Panc1 (cell line): ENCODE measurements at regions not wholly inside any gene's neighbourhood (a gene's known extent, or its start where the extent isn't known, plus 50 kb on each side); places are given as distances from the start of the nearest gene placed in this dataset.

ENCODE experiments used
- ATAC-seq: fragments of 200-7000 bp; cut with Tn5 transposase; 2 replicates; pipeline ENCODE4 v1.9.1; 2020; ENCODE audit warnings: mild to moderate bottlenecking, moderate library complexity
- BruUV-seq: library from RNA; stranded (reverse); fragments of 400-500 nt; replicated peaks from 2 replicates; lab custom pipeline; 2021; lab: Mats Ljungman, UMichigan
- CTCF ChIA-PET: fragments of 300-600 bp; sonication (Branson Sonifier 250); formaldehyde crosslinking; loops from one replicate; lab custom pipeline; 2022; ENCODE audit warnings: antibody characterized with exemption; lab: Charles Lee
- POLR2A ChIA-PET: fragments of 300-600 bp; sonication (Branson Sonifier 250); formaldehyde crosslinking; loops from one replicate; lab custom pipeline; 2022; ENCODE audit warnings: antibody characterized with exemption; lab: Charles Lee
- DNase-seq: peaks from one replicate; pipeline ENCODE4 v3.0.0-alpha.2; 2010; ENCODE audit warnings: low read depth, low spot score
- H3K27ac ChIP-seq: 2 replicates; pipeline ENCODE4 v1.5.1; 2011; ENCODE audit warnings: mild to moderate bottlenecking, low read length, inconsistent platforms
- H3K27me3 ChIP-seq: fragments of 200-500 bp; sonication (Bioruptor generic); 2 replicates; pipeline ENCODE4 v1.6.0; 2014; ENCODE audit warnings: low read length, inconsistent platforms; ENCODE audit not compliant: control insufficient read depth, insufficient read depth
- H3K36me3 ChIP-seq: fragments of 200-500 bp; sonication (Bioruptor generic); 2 replicates; pipeline ENCODE4 v1.5.1; 2014; ENCODE audit warnings: inconsistent platforms, mild to moderate bottlenecking, low read length, moderate library complexity; ENCODE audit not compliant: control insufficient read depth, insufficient read depth
- H3K4me1 ChIP-seq: 2 replicates; pipeline ENCODE4 v1.5.1; 2011; ENCODE audit warnings: inconsistent platforms, mild to moderate bottlenecking, low read length, moderate library complexity; ENCODE audit not compliant: control insufficient read depth, insufficient read depth
- H3K4me3 ChIP-seq, 2 experiments: 2 replicates each; pipeline ENCODE4 v1.5.1; 2011 to 2012; ENCODE audit warnings: low read depth in 2 of 2, low read length in 2 of 2, mild to moderate bottlenecking in 2 of 2, inconsistent platforms in 1 of 2, moderate library complexity in 1 of 2
- H3K9me3 ChIP-seq: fragments of 200-500 bp; sonication (Bioruptor generic); 2 replicates; pipeline ENCODE4 v1.5.1; 2014; ENCODE audit warnings: low read depth, mild to moderate bottlenecking, inconsistent platforms, low read length, moderate library complexity; ENCODE audit not compliant: control insufficient read depth, insufficient read depth
- CTCF ChIP-seq: fragments of 450-650 bp; IDR thresholded peaks from 2 replicates; pipeline ENCODE4 v1.5.1; 2017; ENCODE audit warnings: mild to moderate bottlenecking
- POLR2AphosphoS5 ChIP-seq: IDR thresholded peaks from 2 replicates; pipeline ENCODE4 v1.6.1; 2012; ENCODE audit warnings: mild to moderate bottlenecking, low read depth, low read length, moderate library complexity
- REST ChIP-seq, 2 experiments: IDR thresholded peaks; 2 replicates each; pipeline ENCODE4 v1.6.1; 2011 to 2012; ENCODE audit warnings: low read depth in 2 of 2, control low read depth in 1 of 2, low read length in 1 of 2, mild to moderate bottlenecking in 1 of 2, moderate library complexity in 1 of 2; ENCODE audit not compliant: insufficient read depth in 1 of 2
- SIN3A ChIP-seq: IDR thresholded peaks from 2 replicates; pipeline ENCODE4 v1.6.1; 2012; ENCODE audit warnings: low read depth, mild to moderate bottlenecking, low read length, moderate library complexity, borderline replicate concordance; ENCODE audit not compliant: insufficient read depth
- TCF7L2 ChIP-seq: IDR thresholded peaks from 2 replicates; pipeline ENCODE4 v1.6.1; 2011; ENCODE audit warnings: mild to moderate bottlenecking, low read depth, low read length, inconsistent platforms
- in situ Hi-C: cut with HindIII; loops from 2 replicates; pipeline ENCODE4 v1.10.0; 2016; ENCODE audit warnings: low sequenced_read_pairs, low pct_unique_long_range_greater_than_20kb
- intact Hi-C: fragments of 100-400 bp; cut with micrococcal nuclease; formaldehyde crosslinking; loops from one replicate; pipeline ENCODE4 v1.10.0; 2022; ENCODE audit not compliant: unreplicated experiment

- no peak for ATAC-seq
- Histone ChIP-seq H3K9me3 (no peaks in the 10 kb centered on the region), H3K4me3 (no peak overlapping the region), H3K4me1 (no peaks in the 10 kb centered on the region; the same call in 1 of the 2 replicates), H3K36me3 (no peaks in the 10 kb centered on the region), H3K27ac (no peak overlapping the region), H3K27me3 (no peaks in the 10 kb centered on the region)
- intact Hi-C loops (loop anchor here (5.0 kb wide), 1 partner anchor 794 kb away; no protein-coding TSS in a partner anchor), in situ Hi-C loops (no loop called here)
- TF ChIP-seq TCF7L2 (no peak), POLR2AphosphoS5 (no peak), SIN3A (no peak), REST (IDR thresholded peaks at IDR 0.05; ENCODE audit: insufficient read depth in 1 of 2, low read depth in 2 of 2, low read length in 1 of 2) (no peak), CTCF (no peak)
- BruUV-seq = no TSS peak
- DNase-seq = no peak
- ChIA-PET POLR2A (interaction anchor here (0.6 kb wide), 1 partner anchor 895 kb away, joined by 4 read pairs; no protein-coding TSS in a partner anchor), CTCF (interaction anchor here (0.6 kb wide), 1 partner anchor 85 kb away, joined by 4 read pairs; no protein-coding TSS in a partner anchor)
Observed at GRCh38 chr3:144771381-144771870, 799.8 kb downstream of the DIPK2A start.

GRCh38 chr3:144772372-144772771 is 800.7 kb downstream of the DIPK2A start:
- in situ Hi-C loops = no loop called here
- intact Hi-C loops = loop anchor here (5.0 kb wide), 1 partner anchor 795 kb away; no protein-coding TSS in a partner anchor

More at GRCh38 chr3:144772372-144772771, 800.7 kb downstream of the DIPK2A start:
- no peaks in the 10 kb centered on the region; the same call in 1 of the 2 replicates for H3K4me1 ChIP-seq
- no peak overlapping the region for H3K27ac ChIP-seq
- DNase-seq (no peak), ATAC-seq (no peak)
- no peak overlapping the region for H3K4me3 ChIP-seq
- BruUV-seq = no TSS peak
- no peak for TF ChIP-seq POLR2AphosphoS5
- TF ChIP-seq REST (IDR thresholded peaks at IDR 0.05; ENCODE audit: insufficient read depth in 1 of 2, low read depth in 2 of 2, low read length in 1 of 2) = no peak
- TF ChIP-seq TCF7L2 = no peak
- no peak for TF ChIP-seq SIN3A
- no peak for TF ChIP-seq CTCF
- ChIA-PET CTCF (no interaction called here), POLR2A (no interaction called here)
- no peaks in the 10 kb centered on the region for H3K9me3 ChIP-seq
- H3K36me3 ChIP-seq = no peaks in the 10 kb centered on the region
- no peaks in the 10 kb centered on the region for H3K27me3 ChIP-seq
